ENCODE measurements at regions not wholly inside any gene's neighbourhood (a gene's known extent, or its start where the extent isn't known, plus 50 kb on each side); places are given as distances from the start of the nearest gene placed in this dataset.

DNA sequence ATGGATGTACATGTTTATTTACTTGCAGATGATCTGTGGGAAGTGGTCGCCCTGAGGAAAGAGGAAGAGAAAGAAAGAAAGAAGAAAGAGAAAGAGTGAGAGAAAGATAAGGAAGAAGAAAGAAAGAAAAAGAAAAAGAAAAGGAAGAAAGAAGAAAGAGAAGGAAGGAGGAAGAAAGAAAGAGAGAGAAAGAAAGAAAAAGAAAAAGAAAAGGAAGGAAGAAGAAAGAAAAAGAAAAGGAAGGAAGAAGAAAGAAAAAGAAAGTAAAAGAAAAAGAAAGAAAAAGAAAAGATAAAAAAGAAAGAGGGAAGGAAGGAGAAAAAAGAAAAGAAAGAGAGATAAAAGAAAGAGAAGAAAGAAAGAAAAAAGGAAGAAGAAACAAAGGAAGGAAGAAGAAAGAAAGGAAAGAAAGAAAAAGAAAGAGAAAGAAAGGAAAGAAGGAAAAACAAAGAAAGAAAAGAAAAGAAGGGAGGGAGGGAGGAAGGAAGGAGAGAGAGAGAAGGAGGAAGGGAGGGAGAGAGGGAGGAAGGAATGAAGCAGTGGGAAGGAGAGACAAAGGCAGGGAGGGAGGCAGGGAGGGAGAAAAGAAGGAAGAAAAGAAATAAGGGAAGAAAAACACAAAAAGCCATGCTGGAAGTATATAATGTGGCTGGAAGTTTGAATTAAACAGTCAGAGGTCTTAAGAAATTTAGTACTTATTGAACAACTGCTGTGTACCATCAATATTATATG lies 976.6 kb downstream of the FAM181B start:
- DNase-seq (ENCODE audit: low read depth): no peak

DNA sequence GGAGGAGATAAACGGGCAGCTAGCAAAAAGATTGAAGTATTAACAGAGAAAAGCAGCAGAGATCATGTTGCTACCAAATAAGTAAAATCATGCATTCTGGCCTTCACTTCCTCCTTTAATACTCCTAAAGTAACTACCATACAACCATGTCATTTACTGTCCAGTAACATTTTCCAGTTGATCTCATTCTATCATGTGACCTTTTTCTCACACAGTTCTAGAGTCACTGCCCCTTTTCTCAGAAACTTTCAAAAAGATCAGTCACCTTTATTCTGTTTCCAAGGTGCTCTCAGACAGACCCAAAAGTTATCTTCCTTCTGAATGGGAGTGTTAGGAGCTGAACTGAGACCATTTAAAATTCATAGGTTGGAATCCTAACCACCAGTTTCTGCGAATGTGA lies 984.4 kb downstream of the FAM181B start:
- DNase-seq (ENCODE audit: low read depth): no peak

DNA sequence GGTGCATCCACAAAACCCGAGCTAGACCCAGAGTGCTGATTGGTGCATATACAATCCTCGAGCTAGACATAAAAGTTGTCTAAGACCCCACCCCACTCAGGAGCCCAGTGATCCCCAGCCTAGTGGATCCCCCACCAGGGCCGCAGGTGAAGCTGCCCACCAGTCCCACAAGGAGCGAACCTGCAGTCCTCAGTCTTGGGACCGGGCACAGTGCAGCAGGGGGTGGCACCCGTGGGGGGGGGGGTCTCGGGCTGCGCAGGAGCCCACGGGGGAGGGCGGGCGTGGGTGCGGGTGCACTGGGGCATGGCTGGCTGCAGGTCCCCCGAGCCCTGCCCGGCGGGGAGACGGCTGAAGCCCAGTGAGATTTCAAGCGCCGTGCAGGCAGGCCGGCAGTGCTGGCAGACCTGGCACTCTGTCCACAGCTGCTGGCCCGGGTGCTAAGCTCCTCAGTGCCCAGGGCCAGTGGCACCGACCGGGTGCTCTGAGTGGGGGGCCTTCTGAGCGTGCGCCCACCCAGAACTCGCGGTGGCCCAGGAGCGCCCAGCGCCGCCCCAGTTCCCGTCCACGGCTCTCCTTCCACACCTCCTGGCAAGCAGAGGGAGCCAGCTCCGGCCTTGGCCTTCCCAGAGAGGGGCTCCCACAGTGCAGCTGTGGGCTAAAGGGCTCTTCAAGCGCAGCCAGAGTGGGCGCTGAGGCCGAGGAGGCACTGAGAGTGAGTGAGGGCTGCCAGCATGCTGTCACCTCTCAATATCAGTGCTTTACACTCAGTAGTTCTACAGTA lies 989.1 kb downstream of the FAM181B start:
- no peak for DNase-seq (ENCODE audit: low read depth)

DNA sequence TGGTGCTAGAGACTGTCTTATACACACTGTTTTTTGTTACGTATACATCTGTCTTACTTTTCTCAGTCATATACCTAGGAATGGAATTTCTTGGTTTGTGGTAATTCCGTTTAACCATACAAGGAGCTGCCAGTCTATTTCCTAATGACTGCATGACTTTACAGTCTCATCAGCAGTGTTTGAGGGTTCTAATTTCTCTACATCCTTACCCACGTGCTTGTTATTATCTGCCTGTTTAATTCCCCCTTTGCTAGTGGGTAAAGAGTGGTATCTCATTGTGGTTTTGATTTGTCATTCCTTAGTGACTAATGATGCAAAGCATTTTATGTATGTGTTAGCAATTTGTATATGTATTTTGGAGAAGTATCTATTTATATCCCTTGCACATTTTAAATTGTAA lies 1008.0 kb downstream of the FAM181B start:
- no peak for DNase-seq (ENCODE audit: low read depth)

DNA sequence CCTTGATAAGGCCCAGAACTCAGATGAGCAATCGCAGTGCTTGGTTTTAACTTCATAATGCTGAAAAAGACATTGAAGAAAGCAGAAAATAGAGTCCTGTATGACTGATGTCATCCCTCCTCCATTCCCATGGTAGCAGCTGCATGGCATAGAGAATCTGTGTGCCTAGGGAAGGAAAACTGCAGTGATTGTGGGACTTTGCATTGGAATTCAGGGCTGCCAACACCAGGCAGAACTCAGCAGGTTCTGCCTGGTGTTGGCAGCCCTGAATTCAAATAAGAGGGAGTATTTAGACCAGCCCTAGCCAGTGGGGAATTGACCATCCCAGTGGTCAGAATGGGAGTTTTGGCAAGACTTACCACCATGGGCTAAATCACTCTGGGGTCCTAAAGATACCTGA lies 1016.0 kb downstream of the FAM181B start:
- DNase-seq (ENCODE audit: low read depth): no peak

DNA sequence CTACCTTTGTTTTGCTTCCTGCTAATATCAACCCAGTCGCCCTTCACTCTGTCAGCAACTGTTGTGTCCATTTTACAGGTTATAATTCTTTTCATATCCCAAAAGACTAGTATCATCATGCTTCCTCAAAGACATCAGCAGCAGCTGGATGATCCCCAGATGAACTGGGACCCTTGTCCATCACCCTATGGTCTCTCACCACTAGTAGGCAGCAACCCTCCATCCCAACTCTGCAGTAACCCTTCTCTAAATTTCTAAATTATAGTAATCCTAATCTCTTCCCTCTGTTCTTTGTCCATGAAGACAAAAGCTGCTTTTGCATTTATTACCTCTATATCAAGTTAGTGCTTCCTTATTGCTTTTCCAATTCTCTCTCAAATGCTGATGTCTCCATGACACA lies 1025.8 kb downstream of the FAM181B start:
- DNase-seq (ENCODE audit: low read depth): no peak

DNA sequence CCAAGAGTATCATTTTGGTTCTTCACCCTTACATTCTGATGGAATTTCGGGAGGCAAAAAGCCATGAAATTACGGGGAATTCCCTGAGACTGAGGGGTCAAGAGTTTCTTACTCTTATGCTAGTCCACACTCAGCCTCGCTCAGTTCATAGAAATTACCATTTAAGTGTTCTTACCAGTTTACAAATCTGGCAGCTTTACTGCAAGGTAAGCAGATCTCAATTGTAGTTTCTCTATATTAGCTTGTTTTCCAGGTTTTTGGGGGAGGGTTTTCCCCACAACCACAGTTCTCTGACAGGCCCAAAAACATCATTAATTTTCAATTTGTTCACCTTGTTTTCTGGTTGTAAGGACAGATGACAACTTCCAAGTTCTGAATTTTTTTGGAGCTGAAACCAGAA lies 1028.4 kb downstream of the FAM181B start:
- no peak for DNase-seq (ENCODE audit: low read depth)

DNA sequence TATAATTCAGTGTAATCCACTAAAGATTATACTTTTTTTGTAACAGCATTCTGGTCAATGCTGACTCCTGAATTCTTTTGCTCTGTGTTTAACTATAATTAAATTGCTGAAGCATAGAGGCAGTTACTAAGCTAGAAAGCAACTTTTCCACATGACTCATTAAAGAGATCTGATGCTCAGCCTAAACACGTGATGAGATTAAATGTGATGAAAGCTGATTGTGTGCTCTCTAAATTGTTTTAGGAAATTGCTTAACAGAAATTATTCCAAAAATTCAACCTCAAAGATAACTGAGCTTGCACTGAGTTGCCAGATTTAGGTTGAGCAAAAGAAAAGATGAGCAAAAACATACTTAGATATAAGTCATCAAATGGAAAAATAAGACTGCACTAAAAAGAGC lies 1033.6 kb downstream of the FAM181B start:
- no peak for DNase-seq (ENCODE audit: low read depth)

DNA sequence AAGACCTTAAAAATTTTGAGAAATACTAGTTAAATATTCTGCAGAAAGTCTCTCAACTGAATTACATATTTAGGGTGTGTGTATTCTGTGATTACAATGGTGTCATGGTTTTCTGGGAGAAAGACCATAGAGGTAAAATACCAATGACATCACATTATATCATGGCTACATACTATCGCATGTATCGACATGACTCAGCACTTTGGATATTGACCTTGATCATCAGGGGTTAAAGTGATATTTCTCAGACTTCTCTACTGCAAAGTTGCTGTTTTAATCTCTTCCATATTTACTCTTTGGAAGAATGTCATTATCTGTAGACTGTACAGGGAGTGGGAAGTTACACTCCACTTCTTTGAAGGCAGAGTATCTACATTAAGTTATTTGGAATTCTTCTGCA lies 1046.6 kb downstream of the FAM181B start:
- no peak for DNase-seq (ENCODE audit: low read depth)

DNA sequence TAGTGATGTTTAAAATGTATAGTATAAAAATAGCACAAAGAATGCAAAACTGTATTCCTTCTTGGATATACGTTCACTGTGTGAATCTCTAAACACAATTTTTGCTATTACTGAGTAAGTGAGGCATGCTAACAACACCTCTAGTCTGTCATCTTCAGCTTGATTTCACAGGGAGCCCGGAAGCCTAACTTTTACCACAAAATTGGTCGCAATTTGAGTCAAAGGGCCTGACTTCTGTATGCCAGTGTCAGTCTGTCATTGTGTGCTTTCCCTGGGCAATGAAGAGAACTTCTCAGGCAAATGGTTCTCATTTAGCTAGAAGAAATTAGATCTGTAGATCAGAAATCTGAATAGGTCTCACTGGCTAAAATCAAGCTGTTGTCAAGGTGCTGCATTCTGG lies 1059.5 kb downstream of the FAM181B start:
- no peak for DNase-seq (ENCODE audit: low read depth)

DNA sequence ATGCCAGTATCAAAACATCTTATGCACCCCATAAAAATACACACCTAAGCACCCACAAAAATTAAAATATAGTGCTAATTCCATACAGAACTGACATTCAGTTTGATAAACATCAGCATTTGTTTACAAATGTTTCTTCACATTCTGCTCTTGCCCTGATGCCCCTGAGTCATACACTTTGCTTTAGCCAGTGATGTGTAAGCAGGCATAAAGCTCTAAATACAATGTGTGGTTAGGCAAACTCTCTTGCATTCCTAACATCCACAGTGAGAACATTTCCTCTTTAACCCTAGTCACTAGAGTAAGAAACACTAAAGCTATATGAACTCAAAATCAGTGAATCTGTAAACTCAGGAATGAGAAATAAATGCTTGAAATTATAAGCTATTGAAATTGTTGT lies 1060.7 kb downstream of the FAM181B start:
- DNase-seq (ENCODE audit: low read depth): no peak

DNA sequence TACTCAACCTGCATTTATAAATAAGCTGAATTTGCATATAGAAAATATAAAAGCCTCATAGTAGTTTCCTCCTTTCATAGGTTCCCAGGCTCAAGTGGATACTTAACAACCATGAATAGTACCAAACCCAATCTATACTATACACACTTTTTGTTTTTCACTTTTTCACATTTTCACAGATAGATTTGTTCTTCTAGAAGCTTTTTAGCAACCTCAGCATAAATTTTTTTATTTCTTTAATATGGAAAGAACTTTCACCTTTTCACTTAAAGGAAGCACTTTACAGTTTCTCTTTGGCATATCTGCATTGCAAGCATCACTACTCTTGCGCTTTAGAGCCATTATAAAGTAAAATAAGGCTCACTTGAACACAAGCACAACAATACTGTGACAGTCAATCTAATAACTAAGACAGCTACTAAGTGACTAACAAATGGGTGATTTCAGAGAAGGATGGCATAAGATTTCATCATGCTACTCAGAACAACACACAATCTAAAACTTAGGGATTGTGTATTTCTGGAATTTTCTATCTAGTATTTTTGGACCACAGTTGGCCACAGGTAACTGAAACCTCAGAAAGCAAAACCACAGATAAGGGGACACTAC lies 1063.6 kb downstream of the FAM181B start:
- DNase-seq (ENCODE audit: low read depth): no peak

DNA sequence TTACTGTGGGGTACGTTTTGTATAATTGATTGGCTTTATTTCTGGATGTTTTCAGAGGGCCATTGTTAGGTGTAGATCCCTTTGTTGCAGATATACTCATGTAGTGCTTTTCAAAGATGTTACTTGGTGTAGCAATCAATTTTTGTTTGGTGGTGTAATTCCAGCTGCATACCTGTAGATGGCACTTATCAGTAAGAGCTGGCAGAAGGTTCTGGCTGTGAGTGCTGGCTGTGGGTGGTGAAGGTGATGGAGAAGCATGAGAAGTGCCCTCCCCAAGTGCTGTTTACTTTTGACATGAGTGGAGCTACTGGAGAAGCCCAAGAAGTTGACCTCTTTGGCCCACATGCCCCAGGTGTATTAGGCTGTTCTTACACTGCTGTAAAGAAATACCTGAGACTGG lies 1074.9 kb downstream of the FAM181B start:
- no peak for DNase-seq (ENCODE audit: low read depth)

DNA sequence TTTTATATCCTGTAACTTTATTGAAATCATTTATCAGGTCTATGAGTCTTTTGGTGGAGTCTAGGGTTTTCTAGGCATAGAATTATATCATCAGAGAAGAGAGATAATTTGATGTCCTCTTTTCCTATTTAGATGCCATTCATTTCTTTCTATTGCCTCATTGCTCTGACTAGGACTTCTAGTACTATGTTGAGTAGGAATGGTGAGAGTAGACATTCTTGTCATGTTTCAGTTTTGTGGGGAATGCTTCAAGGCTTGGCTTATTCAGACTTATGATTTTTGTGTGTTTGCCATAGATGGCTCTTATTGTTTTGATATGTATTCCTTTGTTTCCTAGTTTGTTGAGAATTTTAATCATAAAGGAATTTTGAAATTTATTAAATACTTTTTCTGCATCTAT lies 1078.3 kb downstream of the FAM181B start:
- DNase-seq (ENCODE audit: low read depth): no peak

DNA sequence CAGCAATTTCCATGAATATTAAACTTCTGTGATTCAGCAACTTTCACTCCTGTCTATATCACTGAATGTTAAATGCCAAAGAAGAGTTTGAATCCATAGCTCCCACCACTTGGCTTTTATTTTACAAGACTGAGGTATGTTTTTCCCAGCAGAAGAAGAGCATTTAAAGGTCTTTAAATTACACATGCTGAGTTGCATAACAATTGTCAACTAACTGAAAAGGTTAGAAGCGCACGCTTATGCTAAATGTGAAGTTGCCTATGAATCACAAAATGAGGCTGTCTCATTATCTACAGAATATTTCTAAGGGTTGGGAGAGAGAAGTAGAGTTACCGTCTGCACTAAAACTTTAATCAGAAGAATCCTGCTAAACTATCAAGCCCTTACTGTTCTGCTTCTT lies 1086.3 kb downstream of the FAM181B start:
- DNase-seq (ENCODE audit: low read depth): no peak

DNA sequence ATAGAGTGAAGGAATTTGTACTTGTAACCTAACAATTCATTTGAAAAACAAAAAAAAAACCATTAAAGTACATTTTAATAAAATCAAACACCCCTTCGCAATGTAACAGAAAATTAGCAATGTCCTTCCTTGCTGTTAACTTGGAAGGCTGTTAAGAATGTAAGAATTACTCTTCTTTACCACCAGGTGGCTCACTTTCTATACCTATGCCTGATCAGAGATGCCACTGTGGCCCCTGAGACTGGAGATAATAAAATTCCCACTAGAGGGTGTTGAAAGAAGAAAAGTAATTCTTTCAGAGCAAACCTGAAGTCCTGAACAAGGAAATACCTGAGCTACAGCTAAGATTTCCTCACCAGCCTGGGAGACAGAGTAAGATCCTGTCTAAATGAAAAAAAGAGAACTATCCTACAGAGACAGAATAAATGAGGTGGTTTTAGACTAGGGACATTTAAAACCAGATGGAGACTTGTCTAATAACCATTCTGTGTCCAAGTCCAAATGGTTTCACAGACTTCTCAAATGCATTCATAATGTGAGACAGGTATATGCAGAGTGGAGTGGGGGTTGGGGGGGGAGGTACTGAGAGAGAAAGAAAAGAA lies 1089.3 kb downstream of the FAM181B start:
- DNase-seq (ENCODE audit: low read depth): no peak

DNA sequence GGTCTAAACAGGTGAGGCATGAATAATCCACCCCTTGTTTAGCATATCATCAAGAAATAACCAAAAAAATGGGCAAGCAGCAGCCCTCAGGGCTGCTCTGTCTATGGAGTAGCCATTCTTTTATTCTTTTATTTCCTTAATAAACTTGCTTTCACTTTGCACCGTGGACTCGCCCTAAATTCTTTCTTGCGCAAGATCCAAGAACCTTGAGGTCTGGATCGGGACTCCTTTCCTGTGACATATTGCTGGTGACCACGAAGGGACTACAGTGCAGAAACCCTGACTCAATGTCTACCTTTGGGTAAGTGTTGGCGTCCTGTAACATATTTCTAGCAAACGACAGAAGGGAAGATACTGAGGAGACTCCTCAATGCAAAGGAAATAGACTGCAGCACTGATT lies 1099.2 kb downstream of the FAM181B start:
- no peak for DNase-seq (ENCODE audit: low read depth)

DNA sequence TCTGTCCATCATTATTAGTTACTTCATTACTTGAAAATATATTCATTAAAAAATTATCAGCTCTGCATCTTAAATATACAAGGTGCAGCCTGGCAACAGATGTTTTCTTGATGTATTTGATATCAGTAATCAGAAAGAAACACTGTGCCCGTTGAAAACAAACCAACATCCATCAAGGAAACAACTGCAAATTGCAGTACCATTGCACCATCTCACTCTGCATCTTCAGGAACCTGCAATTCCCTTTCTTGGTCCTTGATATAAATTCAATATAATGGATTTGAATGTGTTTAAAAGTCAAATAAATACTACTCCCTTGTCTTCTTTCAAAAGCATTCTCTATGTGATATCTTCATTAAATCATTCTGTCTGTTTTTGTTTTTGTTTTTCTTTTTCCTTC lies 1131.2 kb downstream of the FAM181B start:
- no peak for DNase-seq (ENCODE audit: low read depth)

DNA sequence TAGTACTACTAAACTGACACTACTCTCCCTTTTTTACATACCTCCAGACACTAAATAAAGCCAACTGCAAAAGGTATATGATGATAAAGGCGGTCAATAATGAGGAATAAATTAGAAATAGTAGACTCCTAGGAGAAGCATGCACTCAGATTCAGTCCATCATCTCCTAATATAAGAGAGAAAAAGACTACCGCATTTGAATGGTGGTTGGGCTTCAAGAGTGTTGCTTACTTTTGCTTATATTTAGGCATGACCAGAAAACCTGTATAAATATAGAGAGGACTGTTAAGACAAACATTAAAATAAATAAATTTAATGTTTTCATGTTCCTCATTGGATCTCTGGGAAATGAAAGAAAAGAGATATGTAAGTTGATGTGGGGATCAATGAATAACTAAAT lies 1137.0 kb downstream of the FAM181B start:
- DNase-seq (ENCODE audit: low read depth): no peak

DNA sequence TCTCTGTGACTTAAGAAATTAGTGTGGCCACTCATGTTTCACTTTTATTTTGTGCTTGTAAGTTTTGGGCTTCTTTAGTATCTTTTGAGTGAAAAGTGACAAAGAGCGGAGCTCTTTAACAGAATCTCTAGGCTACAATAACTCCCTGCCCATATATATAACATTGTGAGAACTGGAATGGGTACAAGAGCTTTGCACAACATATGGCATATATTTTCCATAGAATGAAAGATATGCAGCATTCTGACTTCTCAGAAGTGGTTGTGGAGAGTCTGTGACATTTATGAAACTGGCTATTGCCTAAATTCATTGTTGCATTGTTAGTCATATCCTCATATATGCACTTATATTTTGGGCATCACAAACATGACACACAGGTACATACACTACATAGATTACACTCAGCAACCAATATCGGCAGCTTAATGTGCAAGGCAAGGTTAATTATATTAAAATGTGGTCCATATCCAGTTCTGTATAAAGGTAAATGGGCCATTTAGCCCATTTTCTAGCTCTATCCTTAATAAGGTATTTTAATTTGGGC lies 1148.2 kb downstream of the FAM181B start:
- DNase-seq (ENCODE audit: low read depth): no peak

DNA sequence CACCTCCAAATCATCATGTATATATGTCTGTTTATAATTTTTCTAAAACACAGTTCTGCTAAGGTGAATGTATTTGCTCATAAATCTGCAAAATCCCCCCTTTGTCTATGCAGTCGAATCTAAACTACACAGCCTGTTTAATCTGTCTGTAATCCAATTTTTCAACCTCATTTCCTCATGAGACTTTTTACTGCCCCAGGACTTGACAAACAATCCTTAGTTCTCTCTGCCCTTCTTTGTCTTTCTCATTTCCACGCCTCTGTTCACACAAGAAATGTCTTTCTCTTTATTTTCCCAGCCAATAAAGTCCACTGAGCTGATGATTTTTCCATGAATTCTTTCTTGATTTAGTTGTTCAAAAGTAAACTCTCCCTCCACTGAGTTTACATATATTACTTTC lies 1154.3 kb downstream of the FAM181B start:
- no peak for DNase-seq (ENCODE audit: low read depth)

DNA sequence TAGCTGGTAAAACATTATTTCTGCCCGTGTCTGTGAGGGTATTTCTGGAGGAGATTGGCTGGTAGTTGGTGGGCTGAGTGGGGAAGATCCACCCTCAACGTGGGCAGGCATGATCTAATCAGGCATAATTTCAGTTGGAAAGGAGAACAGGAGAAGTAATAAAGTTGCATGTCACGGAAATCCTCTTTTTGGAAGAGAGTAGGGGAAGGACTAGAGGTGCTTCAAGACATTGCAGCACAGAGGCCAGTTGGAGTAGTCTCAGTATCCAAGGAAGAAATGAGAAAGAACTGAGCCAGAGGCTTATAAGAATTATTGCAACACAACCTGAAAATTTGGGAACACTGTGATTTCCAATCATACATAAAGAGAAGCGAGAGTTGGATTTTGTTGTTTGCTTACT lies 1155.1 kb downstream of the FAM181B start:
- DNase-seq (ENCODE audit: low read depth): no peak

DNA sequence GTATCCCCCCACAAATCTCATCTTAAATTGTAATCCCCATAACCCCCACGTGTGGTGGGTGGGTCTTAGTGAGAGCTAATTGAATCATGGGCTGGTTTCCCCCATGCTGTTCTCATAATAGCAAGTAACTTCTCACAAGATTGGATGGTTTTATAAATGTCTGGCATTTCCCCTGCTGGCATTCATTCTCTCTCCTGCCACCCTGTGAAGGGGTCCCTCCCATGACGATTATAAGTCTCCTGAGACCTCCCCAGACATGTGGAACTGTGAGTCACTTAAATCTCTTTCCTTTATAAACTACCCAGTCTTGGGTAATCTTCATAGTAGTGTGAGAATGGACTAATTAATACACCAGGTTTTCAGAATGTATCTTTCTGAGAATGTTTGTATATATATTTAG lies 1159.4 kb downstream of the FAM181B start:
- no peak for DNase-seq (ENCODE audit: low read depth)
